CD4-positive, alpha-beta T cell (primary cell): ENCODE measurements at regions not wholly inside any gene's neighbourhood (a gene's known extent, or its start where the extent isn't known, plus 50 kb on each side); places are given as distances from the start of the nearest gene placed in this dataset.

Experiments used
- ATAC-seq: fragments of 200-7000 bp; cut with Tn5 transposase; one replicate; pipeline ENCODE4 v1.10.0; 2022; ENCODE audit warnings: mild to moderate bottlenecking; ENCODE audit not compliant: poor library complexity
- CTCF ChIA-PET: fragments of 350-600 bp; sonication (Branson Sonifier 250); formaldehyde crosslinking; loops from one replicate; lab custom pipeline; 2021; ENCODE audit warnings: antibody characterized with exemption, inconsistent platforms; lab: Charles Lee
- POLR2A ChIA-PET: fragments of 350-600 bp; sonication (Branson Sonifier 250); formaldehyde crosslinking; loops from one replicate; lab custom pipeline; 2021; ENCODE audit warnings: antibody characterized with exemption, inconsistent platforms; lab: Charles Lee
- DNase-seq, 14 experiments: peaks; one replicate each; pipeline ENCODE4 v3.0.0-alpha.2; 2013 to 2020; ENCODE audit warnings: mixed read lengths in 2 of 14
- H3K27ac ChIP-seq, 2 donors: one replicate each; pipeline versions ENCODE4 v1.5.1 to v1.7.0; 2013; ENCODE audit warnings: low read length in 2 of 2, low read depth in 1 of 2, mild to moderate bottlenecking in 1 of 2
- H3K27me3 ChIP-seq, 2 experiments: 1 replicate in 1 of 2; 2 replicates in 1 of 2; pipeline versions ENCODE4 v1.6.1 to v1.7.0; 2013; ENCODE audit warnings: low read length in 2 of 2, control low read depth in 1 of 2, mild to moderate bottlenecking in 1 of 2, moderate library complexity in 1 of 2; ENCODE audit not compliant: insufficient read depth in 2 of 2, control insufficient read depth in 1 of 2
- H3K36me3 ChIP-seq: one replicate; pipeline ENCODE4 v1.6.1; 2013; ENCODE audit warnings: low read length, control low read depth; ENCODE audit not compliant: insufficient read depth
- H3K4me1 ChIP-seq: one replicate; pipeline ENCODE4 v1.6.1; 2013; ENCODE audit warnings: low read length, control low read depth; ENCODE audit not compliant: insufficient read depth
- H3K4me3 ChIP-seq: one replicate; pipeline ENCODE4 v1.5.1; 2013; ENCODE audit warnings: mild to moderate bottlenecking, low read length, moderate library complexity
- H3K9me3 ChIP-seq, 2 experiments: 1 replicate in 1 of 2; 2 replicates in 1 of 2; pipeline versions ENCODE4 v1.6.1 to v1.7.0; 2013; ENCODE audit warnings: low read length in 2 of 2, mild to moderate bottlenecking in 2 of 2, control low read depth in 1 of 2, moderate library complexity in 1 of 2; ENCODE audit not compliant: control insufficient read depth in 1 of 2, insufficient read depth in 1 of 2
- H3K27ac Mint-ChIP-seq: one replicate; pipeline ENCODE4 v1.8.0; 2020; ENCODE audit warnings: mixed read lengths
- H3K27me3 Mint-ChIP-seq: one replicate; pipeline ENCODE4 v1.8.0; 2021; ENCODE audit warnings: mixed read lengths
- H3K36me3 Mint-ChIP-seq: one replicate; pipeline ENCODE4 v1.8.0; 2021; ENCODE audit warnings: low read depth, mixed read lengths
- H3K4me1 Mint-ChIP-seq: one replicate; pipeline ENCODE4 v1.8.0; 2021; ENCODE audit warnings: low read depth, mixed read lengths
- H3K4me3 Mint-ChIP-seq: one replicate; pipeline ENCODE4 v1.8.0; 2020; ENCODE audit warnings: mild to moderate bottlenecking, mixed read lengths
- H3K9me3 Mint-ChIP-seq: one replicate; pipeline ENCODE4 v1.8.0; 2020; ENCODE audit warnings: mixed read lengths
- intact Hi-C, 2 experiments: fragments of 100-400 bp; cut with DNase I in 1 of 2; cut with micrococcal nuclease in 1 of 2; formaldehyde crosslinking; loops; one replicate each; pipeline versions ENCODE4 v1.15.1 to v1.9.0; 2023 to 2025; cut with DNase I, micrococcal nuclease
- TF ChIP-seq, protein P1 (sequence below): fragments of 200-600 bp; IDR thresholded peaks from one replicate; pipeline ENCODE4 v1.8.0; 2022; ENCODE audit warnings: antibody characterized with exemption, mild to moderate bottlenecking

DNA sequence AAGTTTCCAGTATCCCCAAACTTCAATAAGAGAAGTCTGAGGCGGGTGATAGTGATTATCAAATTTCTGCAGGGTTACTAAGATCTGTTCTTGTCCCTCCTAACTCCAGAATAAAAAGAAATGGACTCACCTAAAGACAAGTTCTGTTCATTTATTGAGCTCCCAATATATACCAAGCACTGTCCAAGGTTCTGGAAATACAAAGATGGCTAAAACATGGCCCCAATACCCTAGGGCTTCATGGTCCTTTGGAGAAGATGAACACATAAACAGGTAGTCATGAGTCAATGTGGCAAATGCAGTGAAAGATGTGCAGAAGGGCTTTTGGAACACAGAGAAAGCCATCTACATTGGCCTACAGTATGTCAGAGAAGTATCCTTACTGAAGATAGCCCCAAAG lies 231.2 kb downstream of the PPP1R2C start:
- no peaks in the 10 kb centered on the region for H3K4me1 ChIP-seq
- H3K9me3 Mint-ChIP-seq, result no peaks in the 10 kb centered on the region
- no peaks in the 10 kb centered on the region for H3K36me3 Mint-ChIP-seq
- H3K36me3 ChIP-seq, result no peaks in the 10 kb centered on the region
- no peak overlapping the region for H3K4me3 Mint-ChIP-seq
- no peak for DNase-seq
- no peak overlapping the region for H3K4me3 ChIP-seq
- CTCF ChIA-PET, result no interaction called here
- POLR2A ChIA-PET, result no interaction called here
- H3K27me3 Mint-ChIP-seq, result no peaks in the 10 kb centered on the region
- TF ChIP-seq, protein P1, sequence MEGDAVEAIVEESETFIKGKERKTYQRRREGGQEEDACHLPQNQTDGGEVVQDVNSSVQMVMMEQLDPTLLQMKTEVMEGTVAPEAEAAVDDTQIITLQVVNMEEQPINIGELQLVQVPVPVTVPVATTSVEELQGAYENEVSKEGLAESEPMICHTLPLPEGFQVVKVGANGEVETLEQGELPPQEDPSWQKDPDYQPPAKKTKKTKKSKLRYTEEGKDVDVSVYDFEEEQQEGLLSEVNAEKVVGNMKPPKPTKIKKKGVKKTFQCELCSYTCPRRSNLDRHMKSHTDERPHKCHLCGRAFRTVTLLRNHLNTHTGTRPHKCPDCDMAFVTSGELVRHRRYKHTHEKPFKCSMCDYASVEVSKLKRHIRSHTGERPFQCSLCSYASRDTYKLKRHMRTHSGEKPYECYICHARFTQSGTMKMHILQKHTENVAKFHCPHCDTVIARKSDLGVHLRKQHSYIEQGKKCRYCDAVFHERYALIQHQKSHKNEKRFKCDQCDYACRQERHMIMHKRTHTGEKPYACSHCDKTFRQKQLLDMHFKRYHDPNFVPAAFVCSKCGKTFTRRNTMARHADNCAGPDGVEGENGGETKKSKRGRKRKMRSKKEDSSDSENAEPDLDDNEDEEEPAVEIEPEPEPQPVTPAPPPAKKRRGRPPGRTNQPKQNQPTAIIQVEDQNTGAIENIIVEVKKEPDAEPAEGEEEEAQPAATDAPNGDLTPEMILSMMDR, result no peak
- no peak overlapping the region for H3K27ac ChIP-seq
- ATAC-seq, result no peak
- H3K4me1 Mint-ChIP-seq, result no peaks in the 10 kb centered on the region
- intact Hi-C loops, result no loop called here
- no peak overlapping the region for H3K27ac Mint-ChIP-seq
- no peaks in the 10 kb centered on the region for H3K9me3 ChIP-seq
- no peaks in the 10 kb centered on the region for H3K27me3 ChIP-seq

GRCh38 chrX:42544883-42545282 lies 233.1 kb downstream of the PPP1R2C start:
- Mint-ChIP-seq H3K9me3 (no peaks in the 10 kb centered on the region), H3K27me3 (no peaks in the 10 kb centered on the region), H3K36me3 (no peaks in the 10 kb centered on the region), H3K4me1 (no peaks in the 10 kb centered on the region), H3K27ac (no peak overlapping the region), H3K4me3 (no peak overlapping the region)
- H3K27me3 ChIP-seq, result no peaks in the 10 kb centered on the region
- DNase-seq, result no peak
- H3K4me3 ChIP-seq, result no peak overlapping the region
- no peaks in the 10 kb centered on the region for H3K9me3 ChIP-seq
- intact Hi-C loops, result no loop called here
- TF ChIP-seq, protein P1, result no peak
- CTCF ChIA-PET, result no interaction called here
- POLR2A ChIA-PET, result no interaction called here
- no peak for ATAC-seq
- no peaks in the 10 kb centered on the region for H3K36me3 ChIP-seq
- no peaks in the 10 kb centered on the region for H3K4me1 ChIP-seq
- no peak overlapping the region for H3K27ac ChIP-seq

DNA sequence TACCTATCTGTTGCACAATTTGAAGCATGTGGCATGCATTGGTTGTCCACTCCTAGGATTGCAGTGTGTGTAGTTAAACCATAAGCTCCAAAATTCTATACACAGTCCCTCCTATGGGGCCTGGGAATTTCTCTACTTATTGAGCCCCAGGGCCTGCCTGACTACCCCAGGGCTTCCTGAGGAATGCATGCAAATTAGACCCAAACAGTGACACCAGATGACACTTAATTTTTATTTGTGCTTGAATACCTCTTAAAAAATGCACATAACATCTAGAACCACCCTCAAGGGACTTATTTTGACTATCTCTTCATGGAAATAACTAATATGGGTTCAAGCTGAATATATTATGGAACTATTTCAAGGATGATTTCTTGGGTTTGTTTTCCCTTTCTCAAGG lies 236.4 kb downstream of the PPP1R2C start:
- no peak overlapping the region for H3K4me3 Mint-ChIP-seq
- TF ChIP-seq, protein P1, result no peak
- ChIA-PET POLR2A (no interaction called here), CTCF (no interaction called here)
- Histone ChIP-seq H3K4me3 (no peak overlapping the region), H3K27me3 (no peaks in the 10 kb centered on the region), H3K4me1 (peaks cover 3% of the 10 kb centered on the region), H3K9me3 (no peaks in the 10 kb centered on the region), H3K27ac (no peak overlapping the region), H3K36me3 (no peaks in the 10 kb centered on the region)
- intact Hi-C loops, result no loop called here
- H3K27ac Mint-ChIP-seq, result no peak overlapping the region
- H3K4me1 Mint-ChIP-seq, result peaks cover 9% of the 10 kb centered on the region
- no peaks in the 10 kb centered on the region for H3K27me3 Mint-ChIP-seq
- no peaks in the 10 kb centered on the region for H3K36me3 Mint-ChIP-seq
- no peaks in the 10 kb centered on the region for H3K9me3 Mint-ChIP-seq
- no peak for ATAC-seq
- no peak for DNase-seq
